C4-2B (cell line): ENCODE measurements at regions not wholly inside any gene's neighbourhood (a gene's known extent, or its start where the extent isn't known, plus 50 kb on each side); places are given as distances from the start of the nearest gene placed in this dataset.

Source experiments
- ZFX ChIP-seq: fragments of 450-650 bp; IDR thresholded peaks from 2 replicates; pipeline ENCODE4 v1.6.1; 2017
- TF ChIP-seq, protein P1 (sequence below): fragments of 450-650 bp; conservative IDR thresholded peaks from 2 replicates; pipeline ENCODE4 v1.5.1; 2017; ENCODE audit warnings: mild to moderate bottlenecking

DNA sequence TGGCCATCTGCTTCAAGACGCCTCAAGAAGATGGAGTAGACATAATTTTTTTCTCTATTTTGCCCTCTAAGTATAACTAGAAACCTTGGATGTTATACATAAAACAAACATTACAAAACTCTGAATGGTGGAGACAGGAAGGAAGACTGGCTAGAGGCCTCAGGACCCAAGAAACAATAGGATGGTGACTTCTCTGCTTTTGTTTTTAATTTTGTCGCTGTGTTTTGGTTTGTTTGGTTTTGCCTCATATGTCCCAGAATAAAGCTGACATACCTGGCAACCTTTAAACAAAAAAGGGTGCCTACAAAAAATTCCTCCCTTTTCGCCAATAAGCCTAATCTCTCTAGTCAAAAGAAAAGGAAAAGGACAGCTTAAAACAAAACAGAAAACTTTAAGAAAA, 109.1 kb downstream of the PPP4R3C start:
- TF ChIP-seq, protein P1, sequence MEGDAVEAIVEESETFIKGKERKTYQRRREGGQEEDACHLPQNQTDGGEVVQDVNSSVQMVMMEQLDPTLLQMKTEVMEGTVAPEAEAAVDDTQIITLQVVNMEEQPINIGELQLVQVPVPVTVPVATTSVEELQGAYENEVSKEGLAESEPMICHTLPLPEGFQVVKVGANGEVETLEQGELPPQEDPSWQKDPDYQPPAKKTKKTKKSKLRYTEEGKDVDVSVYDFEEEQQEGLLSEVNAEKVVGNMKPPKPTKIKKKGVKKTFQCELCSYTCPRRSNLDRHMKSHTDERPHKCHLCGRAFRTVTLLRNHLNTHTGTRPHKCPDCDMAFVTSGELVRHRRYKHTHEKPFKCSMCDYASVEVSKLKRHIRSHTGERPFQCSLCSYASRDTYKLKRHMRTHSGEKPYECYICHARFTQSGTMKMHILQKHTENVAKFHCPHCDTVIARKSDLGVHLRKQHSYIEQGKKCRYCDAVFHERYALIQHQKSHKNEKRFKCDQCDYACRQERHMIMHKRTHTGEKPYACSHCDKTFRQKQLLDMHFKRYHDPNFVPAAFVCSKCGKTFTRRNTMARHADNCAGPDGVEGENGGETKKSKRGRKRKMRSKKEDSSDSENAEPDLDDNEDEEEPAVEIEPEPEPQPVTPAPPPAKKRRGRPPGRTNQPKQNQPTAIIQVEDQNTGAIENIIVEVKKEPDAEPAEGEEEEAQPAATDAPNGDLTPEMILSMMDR, result no peak
- TF ChIP-seq ZFX, result no peak
